ENCODE measurements at regions not wholly inside any gene's neighbourhood (a gene's known extent, or its start where the extent isn't known, plus 50 kb on each side); places are given as distances from the start of the nearest gene placed in this dataset.

DNA sequence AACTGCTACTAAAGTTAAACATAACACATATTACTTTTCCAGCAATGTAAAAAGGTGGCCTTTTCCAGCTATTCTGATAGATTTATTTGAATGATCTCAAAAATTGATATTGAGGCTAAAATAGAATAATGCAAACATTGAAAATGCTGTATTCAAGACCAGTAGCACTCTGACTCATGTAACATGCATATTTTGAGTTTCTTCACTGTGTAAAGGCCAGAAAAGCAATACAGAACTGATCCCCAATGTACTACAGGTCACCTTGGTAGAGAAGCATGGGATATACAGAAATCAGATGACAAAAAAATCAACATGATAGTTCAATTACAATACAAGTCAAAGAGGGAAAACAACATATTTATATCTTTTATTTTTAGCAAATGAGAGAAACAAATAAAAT, 419.6 kb downstream of the DIPK2A start:
- Histone ChIP-seq H3K4me3 (no peak overlapping the region), H3K4me1 (peaks cover 0 to 11% (median 0%) of the 10 kb centered on the region in 4 donors), H3K27me3 (no peaks in the 10 kb centered on the region), H3K36me3 (no peaks in the 10 kb centered on the region), H3K27ac (no peak overlapping the region), H3K9me3 (no peaks in the 10 kb centered on the region)
- no peak for TF ChIP-seq EP300 (IDR thresholded peaks at IDR 0.05)
- TF ChIP-seq POLR2A (IDR thresholded peaks at IDR 0.05): no peak
- TF ChIP-seq, protein P1, sequence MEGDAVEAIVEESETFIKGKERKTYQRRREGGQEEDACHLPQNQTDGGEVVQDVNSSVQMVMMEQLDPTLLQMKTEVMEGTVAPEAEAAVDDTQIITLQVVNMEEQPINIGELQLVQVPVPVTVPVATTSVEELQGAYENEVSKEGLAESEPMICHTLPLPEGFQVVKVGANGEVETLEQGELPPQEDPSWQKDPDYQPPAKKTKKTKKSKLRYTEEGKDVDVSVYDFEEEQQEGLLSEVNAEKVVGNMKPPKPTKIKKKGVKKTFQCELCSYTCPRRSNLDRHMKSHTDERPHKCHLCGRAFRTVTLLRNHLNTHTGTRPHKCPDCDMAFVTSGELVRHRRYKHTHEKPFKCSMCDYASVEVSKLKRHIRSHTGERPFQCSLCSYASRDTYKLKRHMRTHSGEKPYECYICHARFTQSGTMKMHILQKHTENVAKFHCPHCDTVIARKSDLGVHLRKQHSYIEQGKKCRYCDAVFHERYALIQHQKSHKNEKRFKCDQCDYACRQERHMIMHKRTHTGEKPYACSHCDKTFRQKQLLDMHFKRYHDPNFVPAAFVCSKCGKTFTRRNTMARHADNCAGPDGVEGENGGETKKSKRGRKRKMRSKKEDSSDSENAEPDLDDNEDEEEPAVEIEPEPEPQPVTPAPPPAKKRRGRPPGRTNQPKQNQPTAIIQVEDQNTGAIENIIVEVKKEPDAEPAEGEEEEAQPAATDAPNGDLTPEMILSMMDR (IDR thresholded peaks at IDR 0.05): no peak
- no peak for TF ChIP-seq POLR2AphosphoS5 (IDR thresholded peaks at IDR 0.05)
- DNase-seq: no peak
- intact Hi-C loops (cut with DNase I): no loop called here

GRCh38 chr3:144394032-144394431, 422.4 kb downstream of the DIPK2A start:
- Histone ChIP-seq H3K4me1 (peaks cover 0 to 11% (median 0%) of the 10 kb centered on the region in 4 donors), H3K9me3 (peaks cover 0 to 2% (median 0%) of the 10 kb centered on the region in 4 donors), H3K27ac (no peak overlapping the region), H3K4me3 (no peak overlapping the region), H3K36me3 (no peaks in the 10 kb centered on the region), H3K27me3 (no peaks in the 10 kb centered on the region)
- DNase-seq: no peak
- TF ChIP-seq EP300 (IDR thresholded peaks at IDR 0.05) (no peak), POLR2AphosphoS5 (IDR thresholded peaks at IDR 0.05) (no peak), POLR2A (IDR thresholded peaks at IDR 0.05) (no peak)
- TF ChIP-seq, protein P1 (IDR thresholded peaks at IDR 0.05): no peak
- intact Hi-C loops (cut with DNase I): no loop called here

- H3K9me3 ChIP-seq: peaks cover 0 to 2% (median 0%) of the 10 kb centered on the region in 4 donors
- intact Hi-C loops (cut with DNase I): no loop called here
- H3K4me3 ChIP-seq: no peak overlapping the region
- H3K27me3 ChIP-seq: no peaks in the 10 kb centered on the region
- peaks cover 0 to 7% (median 3%) of the 10 kb centered on the region in 4 donors for H3K4me1 ChIP-seq
- WGBS, 2 donors: 79 to 83% methylated on average over 5 of the region's 5 CpGs
- no peak for DNase-seq
- H3K36me3 ChIP-seq: no peaks in the 10 kb centered on the region
- no peak for TF ChIP-seq EP300 (IDR thresholded peaks at IDR 0.05)
- TF ChIP-seq POLR2AphosphoS5 (IDR thresholded peaks at IDR 0.05): no peak
- no peak for TF ChIP-seq POLR2A (IDR thresholded peaks at IDR 0.05)
- TF ChIP-seq, protein P1 (IDR thresholded peaks at IDR 0.05): no peak
- no peak overlapping the region for H3K27ac ChIP-seq
Observed at GRCh38 chr3:144402430-144402829, 430.8 kb downstream of the DIPK2A start.

DNA sequence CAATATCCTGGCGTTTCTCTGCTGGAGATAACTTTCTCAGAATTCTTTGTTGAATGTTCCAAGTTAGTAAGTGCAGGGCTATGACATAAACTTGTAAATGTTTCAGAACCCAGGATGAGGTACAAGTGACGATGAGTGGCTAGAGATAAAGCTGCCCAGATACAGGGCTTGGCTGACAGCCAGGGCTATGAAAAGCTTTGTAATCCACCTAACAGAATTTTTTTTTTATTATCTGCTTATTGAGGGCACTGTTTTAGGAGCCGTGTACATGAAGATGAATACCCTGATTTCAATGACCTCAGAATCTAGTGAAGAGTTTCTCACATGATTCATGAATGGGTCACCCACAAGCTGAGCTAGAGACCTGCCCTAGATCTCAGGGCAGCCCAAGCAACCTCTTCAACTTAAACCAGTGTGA, 431.4 kb downstream of the DIPK2A start:
- no peak for DNase-seq
- no peak overlapping the region for H3K4me3 ChIP-seq
- no peak overlapping the region for H3K27ac ChIP-seq
- WGBS, 2 donors: 33 to 61% methylated on average over 3 of the region's 3 CpGs
- no peak for TF ChIP-seq EP300 (IDR thresholded peaks at IDR 0.05)
- no peak for TF ChIP-seq POLR2AphosphoS5 (IDR thresholded peaks at IDR 0.05)
- TF ChIP-seq, protein P1 (IDR thresholded peaks at IDR 0.05): no peak
- no peak for TF ChIP-seq POLR2A (IDR thresholded peaks at IDR 0.05)
- H3K4me1 ChIP-seq: peaks cover 0 to 7% (median 3%) of the 10 kb centered on the region in 4 donors
- H3K27me3 ChIP-seq: no peaks in the 10 kb centered on the region
- no peaks in the 10 kb centered on the region for H3K9me3 ChIP-seq
- intact Hi-C loops (cut with DNase I): no loop called here
- H3K36me3 ChIP-seq: no peaks in the 10 kb centered on the region

DNA sequence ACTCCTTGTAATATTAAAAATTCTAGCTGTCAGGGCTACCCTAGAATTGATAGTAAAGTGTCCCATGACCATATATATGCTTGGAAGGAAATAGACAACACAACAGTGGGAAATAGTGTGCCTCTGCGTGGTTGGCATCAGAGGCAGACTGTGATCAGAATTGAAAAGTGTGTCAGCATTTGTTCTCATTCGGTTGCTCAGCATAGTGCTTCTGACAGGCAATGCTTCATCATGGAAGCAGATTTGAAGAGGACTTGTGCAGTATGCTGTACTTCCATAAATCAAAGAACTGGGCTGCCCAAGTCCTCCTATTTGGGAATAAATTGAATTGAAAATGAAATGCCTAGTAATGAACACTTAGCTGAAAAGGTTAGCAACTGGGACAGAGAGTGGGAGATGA, 435.7 kb downstream of the DIPK2A start:
- Histone ChIP-seq H3K27me3 (no peaks in the 10 kb centered on the region), H3K27ac (no peak overlapping the region), H3K4me1 (peaks cover 0 to 7% (median 3%) of the 10 kb centered on the region in 4 donors), H3K36me3 (no peaks in the 10 kb centered on the region), H3K9me3 (peaks cover 0 to 4% (median 0%) of the 10 kb centered on the region in 4 donors), H3K4me3 (no peak overlapping the region)
- 82 to 87% methylated on average over 2 of the region's 2 CpGs for WGBS, 2 donors
- no peak for TF ChIP-seq POLR2AphosphoS5 (IDR thresholded peaks at IDR 0.05)
- TF ChIP-seq POLR2A (IDR thresholded peaks at IDR 0.05): no peak
- TF ChIP-seq EP300 (IDR thresholded peaks at IDR 0.05): no peak
- TF ChIP-seq, protein P1 (IDR thresholded peaks at IDR 0.05): no peak
- intact Hi-C loops (cut with DNase I): no loop called here
- no peak for DNase-seq

All from sigmoid colon (tissue), 6 donors.